GM19372 (cell line): ENCODE measurements at regions not wholly inside any gene's neighbourhood (a gene's known extent, or its start where the extent isn't known, plus 50 kb on each side); places are given as distances from the start of the nearest gene placed in this dataset.
"Not testable (repeated sequence)": the region's sequence is repeated elsewhere in the genome, so short reads cannot be mapped to it uniquely, and the experiment has no call there.

Source experiments
- ATAC-seq: cut with Tn5 transposase; IDR thresholded peaks from one replicate; pipeline ENCODE4 v1.9.1; 2021; ENCODE audit warnings: mild to moderate bottlenecking, low read depth, moderate library complexity; ENCODE audit not compliant: unreplicated experiment

- no peak for ATAC-seq
Measured at GRCh38 chr11:12585861-12586260, 88.4 kb upstream of the TEAD1 start.

DNA sequence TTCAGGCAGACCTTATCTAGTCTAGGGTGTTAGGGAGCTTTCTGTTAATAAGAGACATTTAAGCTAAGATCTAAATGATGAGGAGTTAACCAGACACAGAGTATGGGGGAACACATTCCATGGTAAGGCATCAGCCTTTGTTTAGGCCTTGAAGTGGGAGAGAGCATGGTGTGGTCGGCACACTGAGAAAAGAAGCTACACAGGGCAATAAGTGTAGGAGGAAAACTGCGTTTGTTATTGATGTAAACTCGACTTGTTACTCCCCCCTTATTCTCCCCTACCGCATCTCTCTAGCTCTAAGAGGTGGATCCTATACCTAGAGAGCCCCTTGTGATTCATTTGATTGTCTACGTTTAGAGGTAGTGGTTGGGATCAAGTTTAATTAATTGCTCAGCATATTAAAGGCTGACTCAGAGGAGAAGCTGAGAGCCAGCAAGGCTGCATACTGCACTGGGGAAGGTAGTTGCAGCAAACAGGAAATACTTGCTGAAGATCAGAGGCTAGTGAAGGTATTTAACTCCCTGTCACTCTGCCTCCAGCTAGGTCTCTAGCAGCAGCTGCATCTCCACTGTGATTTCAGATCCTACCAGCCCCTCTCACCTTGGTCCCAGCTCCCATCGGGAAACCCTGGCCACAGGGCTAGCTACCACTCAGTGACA, 86.8 kb upstream of the TEAD1 start:
- no peak for ATAC-seq

GRCh38 chr11:12591706-12592105, 82.5 kb upstream of the TEAD1 start:
- ATAC-seq, result no peak

- no peak for ATAC-seq
Measured at GRCh38 chr11:12592283-12592682, 81.9 kb upstream of the TEAD1 start.

DNA sequence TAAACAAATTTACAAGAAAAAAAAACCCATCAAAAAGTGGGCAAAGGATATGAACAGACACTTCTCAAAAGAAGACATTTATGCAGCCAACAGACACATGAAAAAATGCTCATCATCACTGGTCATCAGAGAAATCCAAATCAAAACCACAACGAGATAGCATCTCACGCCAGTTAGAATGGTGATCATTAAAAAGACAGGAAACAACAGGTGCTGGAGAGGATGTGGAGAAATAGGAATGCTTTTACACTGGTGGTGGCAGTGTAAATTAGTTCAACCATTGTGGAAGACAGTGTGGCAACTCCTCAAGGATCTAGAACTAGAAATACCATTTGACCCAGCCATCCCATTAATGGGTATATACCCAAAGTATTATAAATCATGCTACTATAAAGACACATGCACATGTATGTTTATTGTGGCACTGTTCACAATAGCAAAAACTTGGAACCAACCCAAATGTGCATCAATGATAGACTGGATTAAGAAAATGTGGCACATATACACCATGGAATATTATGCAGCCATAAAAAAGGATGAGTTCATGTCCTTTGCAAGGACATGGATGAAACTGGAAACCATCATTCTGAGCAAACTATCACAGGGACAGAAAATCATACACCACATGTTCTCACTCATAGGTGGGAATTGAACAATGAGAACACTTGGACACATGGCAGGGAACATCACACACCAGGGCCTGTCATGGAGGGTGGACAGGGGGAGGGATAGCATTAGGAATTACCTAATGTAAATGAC, 79.0 kb upstream of the TEAD1 start:
- ATAC-seq, result not testable (repeated sequence)

DNA sequence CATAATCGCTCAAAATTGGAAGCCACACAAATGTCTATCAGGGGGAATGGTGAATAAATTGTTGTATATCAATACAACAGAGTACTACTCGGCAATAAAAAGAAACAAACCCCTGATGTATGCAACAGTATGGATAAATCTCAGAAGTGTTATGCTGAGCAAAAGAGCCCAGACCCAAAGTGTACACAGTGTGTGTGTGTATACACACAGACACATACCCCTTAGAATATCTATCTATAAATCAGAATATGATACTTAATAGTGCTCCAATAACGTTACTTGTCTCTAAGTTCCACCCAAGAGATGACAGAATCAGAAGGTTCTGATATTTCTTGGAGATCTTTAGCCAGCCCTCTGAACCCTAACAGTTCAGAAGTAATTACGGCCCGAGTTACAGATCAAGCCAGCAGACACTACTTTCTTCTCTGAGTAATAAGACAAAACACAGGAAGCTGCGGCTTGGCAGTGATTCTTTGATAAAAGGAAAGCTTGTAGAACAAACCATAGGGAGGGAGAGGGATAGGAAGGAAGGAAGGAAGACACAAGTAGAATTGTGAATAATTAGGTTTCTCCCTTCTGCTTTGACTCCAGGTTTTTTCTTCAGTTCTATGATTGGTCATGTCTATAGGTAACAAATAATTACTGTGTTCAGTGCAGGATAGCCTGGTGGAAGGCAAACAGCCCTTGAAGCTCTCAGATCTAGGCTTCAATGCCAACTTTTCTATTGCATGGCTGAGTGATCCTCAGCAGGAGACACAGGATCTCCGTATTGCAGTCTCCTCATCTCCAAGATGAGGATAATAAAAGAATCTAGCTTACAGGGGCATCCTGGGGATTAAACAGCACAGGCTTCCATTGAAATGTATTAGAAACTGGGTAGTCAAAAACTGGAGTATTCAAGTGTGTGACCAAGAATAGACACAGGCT, 75.6 kb upstream of the TEAD1 start:
- no peak for ATAC-seq

- peak; percentile 75 for ATAC-seq
Measured at GRCh38 chr11:12599408-12600143, 74.6 kb upstream of the TEAD1 start.

- no peak for ATAC-seq
Measured at GRCh38 chr11:12600829-12601228, 73.4 kb upstream of the TEAD1 start.

DNA sequence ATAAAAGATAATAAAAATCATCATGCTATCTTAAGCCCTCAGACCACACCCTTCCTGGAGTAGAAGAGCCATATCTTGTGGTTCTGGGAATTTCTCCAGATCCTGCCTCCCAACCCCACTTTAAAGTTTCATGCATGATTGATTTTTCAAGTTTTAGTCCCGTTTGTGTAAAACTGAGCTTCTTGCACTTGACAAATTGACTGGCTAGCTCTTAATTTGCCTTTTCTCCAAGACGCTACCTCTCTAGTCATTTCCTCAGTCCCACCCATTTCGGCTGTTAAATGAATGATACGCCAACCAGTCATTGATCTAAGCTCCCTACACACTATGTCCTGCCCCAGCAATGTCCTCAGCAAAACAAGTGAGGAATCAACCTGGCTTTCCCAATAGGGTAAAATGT, 71.8 kb upstream of the TEAD1 start:
- ATAC-seq, result no peak

DNA sequence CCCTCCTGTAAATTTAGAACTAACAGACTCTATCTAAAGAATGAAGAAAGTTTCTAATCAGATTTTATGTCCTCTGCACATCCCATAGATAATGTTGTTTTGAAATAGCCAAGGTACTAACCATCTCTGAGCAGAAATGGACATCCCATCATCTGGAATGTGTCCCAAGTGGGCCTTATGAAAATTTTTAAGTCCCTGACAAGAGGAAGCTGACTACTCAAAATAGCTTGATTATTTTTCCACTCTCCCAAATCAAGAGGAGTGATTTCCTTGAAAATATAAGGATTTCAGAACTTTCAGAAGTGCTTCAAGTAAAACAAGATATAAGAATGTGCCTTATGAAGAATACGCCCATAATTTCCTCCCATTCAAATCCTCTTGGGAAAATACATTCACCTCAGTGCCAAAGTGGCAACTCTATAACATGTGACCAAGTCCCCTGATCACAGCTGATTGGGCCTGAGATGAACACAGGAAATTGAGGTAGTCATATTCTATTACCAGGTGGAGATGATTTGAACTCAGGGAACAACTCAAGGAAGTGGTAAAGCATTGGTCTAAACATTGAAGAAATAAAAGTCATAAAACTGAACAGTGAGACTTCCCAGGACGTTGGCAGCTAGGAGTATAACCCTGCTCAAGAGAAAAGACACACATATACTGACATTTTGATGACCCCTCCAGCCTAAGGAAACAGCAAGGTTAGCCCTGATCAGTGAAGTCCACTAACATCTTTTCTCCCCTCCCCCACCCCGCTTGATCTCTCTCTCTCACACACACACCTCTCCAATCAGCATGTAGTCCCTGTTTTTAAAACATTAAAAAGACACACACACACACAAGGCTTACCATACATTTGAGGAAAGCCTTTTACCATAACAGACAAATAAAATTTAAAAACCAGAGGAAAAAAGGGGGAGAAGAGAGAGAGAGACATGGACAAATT, 70.8 kb upstream of the TEAD1 start:
- ATAC-seq, result no peak

- no peak for ATAC-seq
Measured at GRCh38 chr11:12604557-12605153, 69.6 kb upstream of the TEAD1 start.

- no peak for ATAC-seq
Measured at GRCh38 chr11:12606597-12606996, 67.6 kb upstream of the TEAD1 start.

DNA sequence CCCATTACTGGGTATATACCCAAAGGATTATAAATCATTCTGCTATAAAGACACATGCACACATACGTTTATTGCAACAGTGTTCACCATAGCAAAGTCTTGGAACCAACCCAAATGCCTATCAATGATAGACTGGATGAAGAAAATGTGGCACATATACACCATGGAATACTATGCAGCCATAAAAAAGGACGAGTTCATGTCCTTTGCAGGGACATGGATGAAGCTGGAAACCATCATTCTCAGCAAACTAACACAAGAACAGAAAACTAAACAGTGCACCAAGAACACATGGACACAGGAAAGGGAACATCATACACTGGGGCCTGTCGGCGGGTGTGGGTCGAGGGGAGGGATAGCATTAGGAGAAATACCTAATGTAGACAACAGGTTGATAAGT, 65.5 kb upstream of the TEAD1 start:
- not testable (repeated sequence) for ATAC-seq

DNA sequence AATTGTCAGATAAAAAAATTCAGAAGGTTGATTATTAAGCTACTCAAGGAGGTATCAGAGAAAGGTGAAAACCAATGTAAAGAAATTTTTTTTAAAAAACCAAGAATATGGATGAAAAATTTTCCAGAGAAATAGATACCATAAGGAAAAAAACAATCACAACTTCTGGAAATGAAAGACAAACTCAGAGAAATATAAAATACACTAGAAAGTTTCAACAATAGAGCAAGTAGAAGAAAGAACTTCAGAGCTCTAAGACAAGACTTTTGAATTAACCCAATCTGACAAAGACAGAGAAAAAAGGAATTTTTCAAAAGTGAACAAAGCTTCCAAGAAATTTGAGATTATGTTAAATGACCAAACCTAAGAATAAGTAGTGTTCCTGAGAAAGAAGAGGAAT, 62.9 kb upstream of the TEAD1 start:
- ATAC-seq, result no peak

GRCh38 chr11:12617632-12618031, 56.6 kb upstream of the TEAD1 start:
- no peak for ATAC-seq

DNA sequence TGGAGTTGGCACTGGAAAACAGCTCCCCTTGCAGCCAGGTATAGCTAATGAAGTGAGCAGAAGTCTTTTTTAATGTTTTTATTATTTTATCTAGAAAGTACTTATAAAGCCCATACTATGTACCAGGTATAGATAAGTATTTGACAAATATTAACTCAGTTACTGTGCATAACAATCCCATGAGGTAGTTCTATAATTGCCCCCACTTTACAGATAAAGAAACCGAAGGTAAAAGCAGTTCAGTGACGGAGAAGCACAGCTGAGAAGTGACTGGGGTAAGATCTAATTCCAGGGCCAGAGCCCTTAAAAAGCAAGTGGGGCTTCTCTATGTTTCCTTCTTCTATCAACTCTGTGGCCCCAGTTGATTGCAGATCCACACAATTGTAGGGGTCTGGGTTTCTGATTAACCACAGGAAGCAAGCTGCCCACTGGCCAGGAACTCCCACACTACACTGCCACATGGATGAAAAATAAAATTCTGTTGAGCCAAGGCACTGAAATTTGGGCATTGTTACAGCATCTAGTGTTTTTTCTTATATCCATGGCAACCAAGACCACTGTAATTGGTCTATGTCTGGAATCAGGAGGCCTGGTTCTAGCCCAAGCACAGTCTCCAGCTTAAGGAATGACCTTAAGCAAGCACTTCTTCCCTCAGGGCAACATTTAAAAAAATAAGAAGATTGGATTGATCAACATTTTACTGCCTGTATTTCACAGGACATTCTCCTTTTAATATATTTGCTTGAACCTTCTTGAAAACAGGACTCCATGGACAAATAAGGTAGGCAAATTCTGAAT, 55.3 kb upstream of the TEAD1 start:
- no peak for ATAC-seq

GRCh38 chr11:12623869-12624268, 50.4 kb upstream of the TEAD1 start:
- ATAC-seq, result no peak
